Fibroblast of the aortic adventitia (primary cell): ENCODE measurements at regions not wholly inside any gene's neighbourhood (a gene's known extent, or its start where the extent isn't known, plus 50 kb on each side); places are given as distances from the start of the nearest gene placed in this dataset.

Experiments
- DNase-seq: peaks from one replicate; pipeline ENCODE4 v3.0.0-alpha.2; 2010; ENCODE audit warnings: low read depth
- H3K4me3 ChIP-seq: 2 replicates; pipeline ENCODE4 v1.5.1; 2011; ENCODE audit warnings: low read depth, mild to moderate bottlenecking, control low read depth, low read length, moderate library complexity
- TF ChIP-seq, protein P1 (sequence below): IDR thresholded peaks from 2 replicates; pipeline ENCODE4 v1.5.1; 2011; ENCODE audit warnings: mild to moderate bottlenecking, low read length, control low read depth, inconsistent platforms; ENCODE audit not compliant: insufficient read depth

DNA sequence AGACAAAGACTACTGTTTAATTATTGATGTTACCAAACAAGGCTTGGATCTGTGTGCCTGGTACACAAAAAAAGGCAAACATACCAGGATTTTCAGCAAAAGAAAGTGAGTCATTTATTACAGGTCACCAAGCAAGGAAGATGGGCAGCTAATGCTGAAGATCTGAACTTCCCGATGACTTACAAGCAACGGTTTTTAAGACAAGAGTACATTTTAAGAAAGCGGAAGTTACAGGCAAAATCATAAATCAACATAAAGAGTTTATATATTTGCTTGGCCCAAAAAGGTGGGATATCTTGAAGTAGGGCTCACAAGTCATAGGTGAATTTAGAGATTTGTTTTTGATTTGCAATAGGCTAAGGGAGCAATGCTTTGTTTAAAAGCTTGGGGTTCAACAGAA lies 125.4 kb upstream of the SPATA16 start:
- H3K4me3 ChIP-seq = no peak overlapping the region
- DNase-seq = no peak
- TF ChIP-seq, protein P1, sequence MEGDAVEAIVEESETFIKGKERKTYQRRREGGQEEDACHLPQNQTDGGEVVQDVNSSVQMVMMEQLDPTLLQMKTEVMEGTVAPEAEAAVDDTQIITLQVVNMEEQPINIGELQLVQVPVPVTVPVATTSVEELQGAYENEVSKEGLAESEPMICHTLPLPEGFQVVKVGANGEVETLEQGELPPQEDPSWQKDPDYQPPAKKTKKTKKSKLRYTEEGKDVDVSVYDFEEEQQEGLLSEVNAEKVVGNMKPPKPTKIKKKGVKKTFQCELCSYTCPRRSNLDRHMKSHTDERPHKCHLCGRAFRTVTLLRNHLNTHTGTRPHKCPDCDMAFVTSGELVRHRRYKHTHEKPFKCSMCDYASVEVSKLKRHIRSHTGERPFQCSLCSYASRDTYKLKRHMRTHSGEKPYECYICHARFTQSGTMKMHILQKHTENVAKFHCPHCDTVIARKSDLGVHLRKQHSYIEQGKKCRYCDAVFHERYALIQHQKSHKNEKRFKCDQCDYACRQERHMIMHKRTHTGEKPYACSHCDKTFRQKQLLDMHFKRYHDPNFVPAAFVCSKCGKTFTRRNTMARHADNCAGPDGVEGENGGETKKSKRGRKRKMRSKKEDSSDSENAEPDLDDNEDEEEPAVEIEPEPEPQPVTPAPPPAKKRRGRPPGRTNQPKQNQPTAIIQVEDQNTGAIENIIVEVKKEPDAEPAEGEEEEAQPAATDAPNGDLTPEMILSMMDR = no peak

DNA sequence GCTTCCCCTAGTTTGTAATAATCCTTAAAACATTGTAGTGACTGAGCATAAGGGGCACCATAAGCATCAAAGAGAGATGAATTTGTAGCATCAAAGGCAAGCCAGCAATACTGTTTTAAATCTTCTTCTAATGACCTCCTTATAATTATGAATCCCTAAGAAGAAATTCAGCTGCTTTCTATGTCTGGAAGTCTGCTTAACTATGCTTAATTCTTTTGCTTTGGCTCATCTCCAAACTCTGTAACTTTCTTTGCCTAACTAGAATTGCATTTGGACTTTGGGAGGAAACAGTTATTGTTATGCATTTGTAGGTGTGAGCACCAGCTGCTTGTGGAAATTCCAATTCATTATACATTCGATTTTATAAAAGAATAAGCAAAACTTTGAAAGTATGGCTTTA lies 117.7 kb upstream of the SPATA16 start:
- TF ChIP-seq, protein P1 = no peak
- H3K4me3 ChIP-seq = no peak overlapping the region
- no peak for DNase-seq

DNA sequence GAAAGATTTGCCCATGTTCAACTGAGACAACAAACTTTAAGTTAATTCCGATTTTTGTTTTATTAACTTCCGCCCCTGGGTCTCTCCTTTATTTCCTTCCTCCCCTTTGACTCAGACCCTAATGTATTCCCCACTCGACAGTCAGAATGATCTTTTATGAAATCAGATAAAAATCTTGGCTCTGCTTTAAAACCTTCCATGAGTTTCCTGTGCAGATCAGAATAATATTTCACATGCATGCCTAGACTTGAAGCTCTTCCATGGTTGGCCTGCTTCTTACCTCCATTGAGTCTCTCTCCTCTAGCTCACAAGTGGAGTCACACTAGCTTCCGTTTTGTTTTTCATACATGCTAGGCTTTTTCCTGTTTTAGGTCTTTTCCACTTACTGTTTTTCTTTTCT lies 116.8 kb upstream of the SPATA16 start:
- DNase-seq = no peak
- TF ChIP-seq, protein P1 = no peak
- H3K4me3 ChIP-seq = no peak overlapping the region

DNA sequence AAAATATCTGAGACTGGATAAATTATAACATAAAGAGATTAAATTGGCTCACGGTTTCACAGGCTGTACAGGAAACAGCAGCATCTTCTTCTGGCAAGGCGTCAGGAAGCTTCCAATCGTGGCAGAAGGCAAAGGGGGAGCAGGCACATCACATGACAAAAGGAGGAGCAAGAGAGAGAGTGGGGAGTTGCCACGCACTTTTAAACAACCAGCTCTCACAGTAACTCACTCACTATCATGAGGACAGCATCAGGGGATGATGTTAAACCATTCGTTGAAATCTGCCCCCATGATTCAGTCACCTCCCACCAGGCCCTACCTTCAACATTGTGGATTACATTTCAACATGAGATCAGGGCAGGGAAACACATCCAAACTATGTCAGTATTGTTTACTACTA lies 114.5 kb upstream of the SPATA16 start:
- no peak for DNase-seq
- TF ChIP-seq, protein P1 = no peak
- no peak overlapping the region for H3K4me3 ChIP-seq

DNA sequence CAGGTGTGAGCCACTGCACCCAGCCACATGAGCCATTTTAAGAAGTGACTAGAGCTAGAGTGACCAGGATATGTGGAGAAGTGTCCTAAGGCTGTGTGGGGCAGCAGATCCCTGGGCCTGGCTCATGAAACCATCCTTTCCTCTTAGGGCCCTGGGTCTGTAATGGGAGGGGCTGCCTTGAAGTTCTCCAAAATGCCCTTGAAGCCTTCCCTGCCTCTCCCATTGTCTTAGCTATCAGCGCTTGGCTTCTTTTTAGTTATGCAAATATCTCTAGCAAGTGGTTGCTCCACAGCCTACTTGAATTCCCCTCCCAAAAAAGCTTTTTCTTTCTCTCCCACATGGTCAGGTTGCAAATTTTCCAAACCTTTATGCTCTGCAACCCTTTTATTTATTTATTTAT lies 112.4 kb upstream of the SPATA16 start:
- DNase-seq = no peak
- H3K4me3 ChIP-seq = no peak overlapping the region
- TF ChIP-seq, protein P1 = no peak

DNA sequence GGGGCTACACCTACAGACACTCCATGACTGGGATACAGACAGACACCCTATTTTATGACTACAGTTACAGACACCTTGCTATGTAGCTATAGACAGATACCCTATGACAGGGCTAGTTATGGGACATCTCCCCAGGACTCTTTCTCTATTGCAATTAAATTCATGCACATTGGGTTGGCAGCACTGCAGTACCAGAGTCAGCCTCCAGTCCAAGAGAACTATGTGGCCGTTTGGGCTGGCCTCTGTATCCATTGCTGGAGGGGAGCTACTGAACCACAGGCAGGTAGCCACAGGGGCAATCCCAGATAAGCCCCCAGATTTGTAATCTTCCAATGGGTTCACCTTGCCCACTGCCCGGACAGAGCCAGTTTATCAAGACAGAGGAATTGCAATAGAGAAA lies 108.4 kb upstream of the SPATA16 start:
- H3K4me3 ChIP-seq = no peak overlapping the region
- DNase-seq = no peak
- TF ChIP-seq, protein P1 = no peak

DNA sequence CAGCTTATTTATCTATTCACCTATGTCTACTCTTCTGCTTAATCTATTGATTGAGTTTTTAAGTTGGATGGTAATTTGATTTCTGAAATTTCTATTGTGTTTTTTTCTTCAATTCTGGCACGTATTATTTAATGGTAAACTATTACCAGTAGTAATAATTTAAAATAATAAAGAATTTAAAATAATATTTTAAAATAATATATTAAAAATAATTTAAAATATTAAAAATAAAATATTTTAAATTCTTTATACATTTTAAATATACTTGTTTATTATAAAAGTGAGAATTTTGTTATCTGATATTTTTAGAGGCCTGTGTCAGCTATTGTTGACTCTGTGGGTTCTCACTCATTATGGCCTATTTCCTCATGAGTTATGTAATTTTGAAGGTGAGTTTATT lies 100.7 kb upstream of the SPATA16 start:
- no peak for DNase-seq
- TF ChIP-seq, protein P1 = no peak
- H3K4me3 ChIP-seq = no peak overlapping the region
